ENCODE measurements at regions not wholly inside any gene's neighbourhood (a gene's known extent, or its start where the extent isn't known, plus 50 kb on each side); places are given as distances from the start of the nearest gene placed in this dataset.

GRCh38 chr2:66874411-66874810, 439.5 kb downstream of the MEIS1 start:
- H3K4me3 Mint-ChIP-seq = no peak overlapping the region
- Histone ChIP-seq H3K4ac (ENCODE audit: low read depth, low read length) (no peak overlapping the region), H2BK12ac (ENCODE audit: insufficient read length, low read depth, low read length) (no peak overlapping the region), H3T11ph (ENCODE audit: low read length) (no peak overlapping the region), H3K14ac (ENCODE audit: insufficient read depth, low read length) (no peak overlapping the region), H3K79me1 (ENCODE audit: insufficient read depth, low read depth, low read length, poor library complexity, severe bottlenecking) (no peaks in the 10 kb centered on the region), H2BK20ac (ENCODE audit: low read depth, low read length, poor library complexity, severe bottlenecking) (no peak overlapping the region), H4K5ac (ENCODE audit: insufficient read length, low read depth, low read length) (no peak overlapping the region), H3K9me3 (ENCODE audit: control insufficient read depth, low read depth, low read length) (no peaks in the 10 kb centered on the region), H3K23me2 (ENCODE audit: insufficient read length, low read depth, low read length, poor library complexity, severe bottlenecking) (no peaks in the 10 kb centered on the region), H2BK120ac (ENCODE audit: low read depth, low read length, poor library complexity, severe bottlenecking) (no peak overlapping the region), H3K27me3 (ENCODE audit: insufficient read depth, low read length) (no peaks in the 10 kb centered on the region), H3K79me2 (ENCODE audit: insufficient read depth, low read length) (no peaks in the 10 kb centered on the region), H2BK5ac (ENCODE audit: insufficient read length, low read length) (no peak overlapping the region), H4K91ac (ENCODE audit: insufficient read length, low read depth, low read length) (no peak overlapping the region), H2BK15ac (ENCODE audit: low read depth, low read length) (no peak overlapping the region), H3K18ac (ENCODE audit: insufficient read length, low read depth, low read length) (no peak overlapping the region), H2AK5ac (ENCODE audit: insufficient read length, low read length) (no peak overlapping the region), H3K27ac (ENCODE audit: insufficient read length, low read depth, low read length) (no peak overlapping the region), H3K23ac (ENCODE audit: insufficient read length, low read depth, low read length) (no peak overlapping the region), H3K4me2 (ENCODE audit: insufficient read depth, insufficient read length, low read length) (no peak overlapping the region), H3K56ac (ENCODE audit: insufficient read length, low read depth, low read length) (no peak overlapping the region), H2AFZ (ENCODE audit: low read length) (no peak overlapping the region), H3K4me1 (ENCODE audit: insufficient read depth, low read length) (no peaks in the 10 kb centered on the region), H3K9ac (ENCODE audit: extremely low read depth, insufficient read length, low read length) (no peak overlapping the region), H4K20me1 (ENCODE audit: control insufficient read depth, insufficient read depth, insufficient read length) (no peaks in the 10 kb centered on the region), H4K8ac (replicated peaks; ENCODE audit: insufficient read length, low read depth, low read length) (no peak overlapping the region)
- peaks cover 2% of the 10 kb centered on the region for H3K27me3 Mint-ChIP-seq (ENCODE audit: low read depth)
- DNase-seq = no peak
- WGBS (ENCODE audit: extremely low coverage, insufficient read length, low lambda C conversion rate) = no CpG with 5 or more reads among the region's 2 CpGs
- H3K27ac Mint-ChIP-seq = no peak overlapping the region
- H3K9me3 Mint-ChIP-seq = no peaks in the 10 kb centered on the region
- TF ChIP-seq, protein P1, sequence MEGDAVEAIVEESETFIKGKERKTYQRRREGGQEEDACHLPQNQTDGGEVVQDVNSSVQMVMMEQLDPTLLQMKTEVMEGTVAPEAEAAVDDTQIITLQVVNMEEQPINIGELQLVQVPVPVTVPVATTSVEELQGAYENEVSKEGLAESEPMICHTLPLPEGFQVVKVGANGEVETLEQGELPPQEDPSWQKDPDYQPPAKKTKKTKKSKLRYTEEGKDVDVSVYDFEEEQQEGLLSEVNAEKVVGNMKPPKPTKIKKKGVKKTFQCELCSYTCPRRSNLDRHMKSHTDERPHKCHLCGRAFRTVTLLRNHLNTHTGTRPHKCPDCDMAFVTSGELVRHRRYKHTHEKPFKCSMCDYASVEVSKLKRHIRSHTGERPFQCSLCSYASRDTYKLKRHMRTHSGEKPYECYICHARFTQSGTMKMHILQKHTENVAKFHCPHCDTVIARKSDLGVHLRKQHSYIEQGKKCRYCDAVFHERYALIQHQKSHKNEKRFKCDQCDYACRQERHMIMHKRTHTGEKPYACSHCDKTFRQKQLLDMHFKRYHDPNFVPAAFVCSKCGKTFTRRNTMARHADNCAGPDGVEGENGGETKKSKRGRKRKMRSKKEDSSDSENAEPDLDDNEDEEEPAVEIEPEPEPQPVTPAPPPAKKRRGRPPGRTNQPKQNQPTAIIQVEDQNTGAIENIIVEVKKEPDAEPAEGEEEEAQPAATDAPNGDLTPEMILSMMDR (conservative IDR thresholded peaks at IDR 0.05) = no peak
- no peaks in the 10 kb centered on the region for H3K36me3 Mint-ChIP-seq (ENCODE audit: insufficient read depth in 1 of 3, low read depth in 3 of 3)
- H3K4me1 Mint-ChIP-seq = no peaks in the 10 kb centered on the region

Measured in H9 (cell line).